ENCODE measurements at regions not wholly inside any gene's neighbourhood (a gene's known extent, or its start where the extent isn't known, plus 50 kb on each side); places are given as distances from the start of the nearest gene placed in this dataset.

- Histone ChIP-seq H3K9me3 (ENCODE audit: control insufficient read depth in 2 of 3, insufficient read depth in 1 of 3, low read length in 3 of 3) (no peaks in the 10 kb centered on the region), H3K27ac (ENCODE audit: low read depth in 2 of 2, low read length in 2 of 2) (no peak overlapping the region), H3K4me3 (ENCODE audit: low read length in 3 of 3) (no peak overlapping the region), H3K9ac (ENCODE audit: low read length in 3 of 3) (no peak overlapping the region), H3K4me1 (ENCODE audit: control insufficient read depth in 2 of 3, insufficient read depth in 2 of 3, low read depth in 1 of 3, low read length in 3 of 3) (no peaks in the 10 kb centered on the region), H3K27me3 (ENCODE audit: control insufficient read depth, insufficient read depth, low read length) (no peaks in the 10 kb centered on the region), H3K36me3 (ENCODE audit: control insufficient read depth in 2 of 3, insufficient read depth in 3 of 3, low read length in 3 of 3) (no peaks in the 10 kb centered on the region)
- FAIRE-seq, result no peak
- intact Hi-C loops (cut with DNase I), result no loop called here
- DNase-seq, result peak in 2 of 5 donors; percentile 30 to 35
- TF ChIP-seq, protein P1, sequence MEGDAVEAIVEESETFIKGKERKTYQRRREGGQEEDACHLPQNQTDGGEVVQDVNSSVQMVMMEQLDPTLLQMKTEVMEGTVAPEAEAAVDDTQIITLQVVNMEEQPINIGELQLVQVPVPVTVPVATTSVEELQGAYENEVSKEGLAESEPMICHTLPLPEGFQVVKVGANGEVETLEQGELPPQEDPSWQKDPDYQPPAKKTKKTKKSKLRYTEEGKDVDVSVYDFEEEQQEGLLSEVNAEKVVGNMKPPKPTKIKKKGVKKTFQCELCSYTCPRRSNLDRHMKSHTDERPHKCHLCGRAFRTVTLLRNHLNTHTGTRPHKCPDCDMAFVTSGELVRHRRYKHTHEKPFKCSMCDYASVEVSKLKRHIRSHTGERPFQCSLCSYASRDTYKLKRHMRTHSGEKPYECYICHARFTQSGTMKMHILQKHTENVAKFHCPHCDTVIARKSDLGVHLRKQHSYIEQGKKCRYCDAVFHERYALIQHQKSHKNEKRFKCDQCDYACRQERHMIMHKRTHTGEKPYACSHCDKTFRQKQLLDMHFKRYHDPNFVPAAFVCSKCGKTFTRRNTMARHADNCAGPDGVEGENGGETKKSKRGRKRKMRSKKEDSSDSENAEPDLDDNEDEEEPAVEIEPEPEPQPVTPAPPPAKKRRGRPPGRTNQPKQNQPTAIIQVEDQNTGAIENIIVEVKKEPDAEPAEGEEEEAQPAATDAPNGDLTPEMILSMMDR (IDR thresholded peaks at IDR 0.05; ENCODE audit: borderline replicate concordance, extremely low read depth, insufficient read depth), result no peak
Observed at GRCh38 chr1:222307621-222308020, 240.3 kb downstream of the HHIPL2 start.

DNA sequence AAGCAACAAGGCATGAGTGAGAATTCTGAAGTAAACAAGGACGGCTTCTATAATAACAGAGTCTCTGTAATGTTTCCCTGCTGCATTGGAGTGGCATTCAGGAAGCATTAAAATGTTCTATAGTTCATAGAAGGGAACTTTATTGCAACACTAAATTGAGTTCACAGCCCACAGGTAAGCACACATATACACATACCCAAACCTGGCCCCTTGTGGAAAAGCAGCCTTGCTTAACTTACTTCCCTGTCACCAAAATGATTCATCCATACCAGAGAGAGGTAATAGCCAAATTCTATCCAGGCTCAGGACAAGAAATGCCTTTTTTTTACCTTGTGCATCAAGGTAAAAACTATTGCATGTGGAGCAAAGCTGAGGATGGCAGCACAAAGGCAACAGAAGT, 241.4 kb downstream of the HHIPL2 start:
- no peak overlapping the region for H3K9ac ChIP-seq (ENCODE audit: low read length in 3 of 3)
- H3K36me3 ChIP-seq (ENCODE audit: control insufficient read depth in 2 of 3, insufficient read depth in 3 of 3, low read length in 3 of 3), result no peaks in the 10 kb centered on the region
- no peak for DNase-seq
- H3K4me1 ChIP-seq (ENCODE audit: control insufficient read depth in 2 of 3, insufficient read depth in 2 of 3, low read depth in 1 of 3, low read length in 3 of 3), result no peaks in the 10 kb centered on the region
- FAIRE-seq, result no peak
- H3K27ac ChIP-seq (ENCODE audit: low read depth in 2 of 2, low read length in 2 of 2), result no peak overlapping the region
- TF ChIP-seq, protein P1 (IDR thresholded peaks at IDR 0.05; ENCODE audit: borderline replicate concordance, extremely low read depth, insufficient read depth), result no peak
- no peaks in the 10 kb centered on the region for H3K27me3 ChIP-seq (ENCODE audit: control insufficient read depth, insufficient read depth, low read length)
- no peaks in the 10 kb centered on the region for H3K9me3 ChIP-seq (ENCODE audit: control insufficient read depth in 2 of 3, insufficient read depth in 1 of 3, low read length in 3 of 3)
- intact Hi-C loops (cut with DNase I), result no loop called here
- H3K4me3 ChIP-seq (ENCODE audit: low read length in 3 of 3), result no peak overlapping the region

GRCh38 chr1:222306011-222306410, 241.9 kb downstream of the HHIPL2 start:
- TF ChIP-seq, protein P1 (IDR thresholded peaks at IDR 0.05; ENCODE audit: borderline replicate concordance, extremely low read depth, insufficient read depth), result no peak
- Histone ChIP-seq H3K9ac (ENCODE audit: low read length in 3 of 3) (no peak overlapping the region), H3K9me3 (ENCODE audit: control insufficient read depth in 2 of 3, insufficient read depth in 1 of 3, low read length in 3 of 3) (no peaks in the 10 kb centered on the region), H3K36me3 (ENCODE audit: control insufficient read depth in 2 of 3, insufficient read depth in 3 of 3, low read length in 3 of 3) (no peaks in the 10 kb centered on the region), H3K27ac (ENCODE audit: low read depth in 2 of 2, low read length in 2 of 2) (no peak overlapping the region), H3K27me3 (ENCODE audit: control insufficient read depth, insufficient read depth, low read length) (no peaks in the 10 kb centered on the region), H3K4me1 (ENCODE audit: control insufficient read depth in 2 of 3, insufficient read depth in 2 of 3, low read depth in 1 of 3, low read length in 3 of 3) (no peaks in the 10 kb centered on the region), H3K4me3 (ENCODE audit: low read length in 3 of 3) (no peak overlapping the region)
- DNase-seq, result no peak
- intact Hi-C loops (cut with DNase I), result no loop called here
- FAIRE-seq, result no peak

DNA sequence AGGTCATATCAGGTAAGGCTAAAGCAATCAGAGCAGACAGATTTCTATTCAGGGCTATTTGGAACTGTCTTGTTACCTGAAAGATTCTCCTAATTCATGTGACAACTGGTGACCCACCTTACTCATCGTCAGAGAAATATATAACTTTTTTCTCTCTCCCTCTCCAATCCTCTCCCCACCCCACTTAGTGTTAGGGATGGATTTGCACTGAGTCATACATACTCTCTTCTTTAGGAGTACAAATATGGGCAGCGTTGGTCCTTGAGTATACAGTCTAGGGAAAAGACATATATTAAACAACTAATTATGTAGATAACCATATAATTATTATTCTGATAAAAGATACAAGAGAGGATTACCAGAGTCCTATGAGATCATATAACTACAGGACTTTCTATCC, 246.3 kb downstream of the HHIPL2 start:
- no peak for DNase-seq
- intact Hi-C loops (cut with DNase I), result no loop called here
- FAIRE-seq, result no peak
- TF ChIP-seq, protein P1 (IDR thresholded peaks at IDR 0.05; ENCODE audit: borderline replicate concordance, extremely low read depth, insufficient read depth), result no peak
- Histone ChIP-seq H3K36me3 (ENCODE audit: control insufficient read depth in 2 of 3, insufficient read depth in 3 of 3, low read length in 3 of 3) (no peaks in the 10 kb centered on the region), H3K27ac (ENCODE audit: low read depth in 2 of 2, low read length in 2 of 2) (no peak overlapping the region), H3K9ac (ENCODE audit: low read length in 3 of 3) (no peak overlapping the region), H3K4me1 (ENCODE audit: control insufficient read depth in 2 of 3, insufficient read depth in 2 of 3, low read depth in 1 of 3, low read length in 3 of 3) (no peaks in the 10 kb centered on the region), H3K4me3 (ENCODE audit: low read length in 3 of 3) (no peak overlapping the region), H3K9me3 (ENCODE audit: control insufficient read depth in 2 of 3, insufficient read depth in 1 of 3, low read length in 3 of 3) (peaks cover 0 to 2% (median 2%) of the 10 kb centered on the region in 3 donors), H3K27me3 (ENCODE audit: control insufficient read depth, insufficient read depth, low read length) (no peaks in the 10 kb centered on the region)
